Muscle of leg (tissue), 3 donors: ENCODE measurements at regions not wholly inside any gene's neighbourhood (a gene's known extent, or its start where the extent isn't known, plus 50 kb on each side); places are given as distances from the start of the nearest gene placed in this dataset.

Experiments used
- DNase-seq: peaks from one replicate; pipeline ENCODE4 v3.0.0; 2013
- H3K27ac ChIP-seq: one replicate; pipeline ENCODE4 v1.5.1; 2013; ENCODE audit warnings: mild to moderate bottlenecking, low read length, control low read depth
- H3K27me3 ChIP-seq: one replicate; pipeline ENCODE4 v1.6.1; 2013; ENCODE audit warnings: low read length; ENCODE audit not compliant: control insufficient read depth, insufficient read depth
- H3K36me3 ChIP-seq: one replicate; pipeline ENCODE4 v1.6.1; 2013; ENCODE audit warnings: low read length; ENCODE audit not compliant: control insufficient read depth, insufficient read depth
- H3K4me1 ChIP-seq: one replicate; pipeline ENCODE4 v1.6.1; 2013; ENCODE audit warnings: low read length; ENCODE audit not compliant: control insufficient read depth, insufficient read depth
- H3K4me3 ChIP-seq: one replicate; pipeline ENCODE4 v1.5.1; 2013; ENCODE audit warnings: low read length, control low read depth
- H3K9me3 ChIP-seq: replicated peaks from 2 replicates; pipeline ENCODE4 v1.6.1; 2013; ENCODE audit warnings: low read depth, low read length; ENCODE audit not compliant: control insufficient read depth
- WGBS: methylation state at CpG from one replicate; pipeline ENCODE4 v1.1.5; 2013; ENCODE audit warnings: missing lambda C conversion rate; ENCODE audit not compliant: insufficient coverage; 5-methylcytosine and 5-hydroxymethylcytosine counted together

DNA sequence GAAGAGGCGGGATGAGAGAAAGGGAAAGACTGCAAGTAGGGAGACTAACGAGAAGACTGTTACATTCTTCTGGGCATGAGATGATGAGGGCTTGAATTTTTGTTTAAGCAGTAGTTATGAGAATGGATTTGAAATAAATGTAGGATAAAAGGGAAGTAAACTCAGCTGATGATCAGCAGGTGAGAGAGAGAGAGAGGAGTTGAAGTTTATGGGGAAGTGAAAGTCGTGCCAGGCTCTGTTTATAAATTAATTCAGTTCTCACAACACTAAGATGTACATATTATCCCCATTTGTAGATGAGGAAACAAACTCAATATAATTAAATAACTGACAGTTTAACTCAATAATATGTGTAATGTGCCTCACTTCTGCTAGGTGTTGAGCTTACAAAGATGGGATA is 170.0 kb upstream of the RMST start:
- Histone ChIP-seq H3K4me1 (no peaks in the 10 kb centered on the region), H3K27me3 (no peaks in the 10 kb centered on the region), H3K27ac (no peak overlapping the region), H3K36me3 (no peaks in the 10 kb centered on the region), H3K4me3 (no peak overlapping the region), H3K9me3 (no peaks in the 10 kb centered on the region)
- DNase-seq: no peak
- WGBS: 76% methylated on average over 2 of the region's 3 CpGs

DNA sequence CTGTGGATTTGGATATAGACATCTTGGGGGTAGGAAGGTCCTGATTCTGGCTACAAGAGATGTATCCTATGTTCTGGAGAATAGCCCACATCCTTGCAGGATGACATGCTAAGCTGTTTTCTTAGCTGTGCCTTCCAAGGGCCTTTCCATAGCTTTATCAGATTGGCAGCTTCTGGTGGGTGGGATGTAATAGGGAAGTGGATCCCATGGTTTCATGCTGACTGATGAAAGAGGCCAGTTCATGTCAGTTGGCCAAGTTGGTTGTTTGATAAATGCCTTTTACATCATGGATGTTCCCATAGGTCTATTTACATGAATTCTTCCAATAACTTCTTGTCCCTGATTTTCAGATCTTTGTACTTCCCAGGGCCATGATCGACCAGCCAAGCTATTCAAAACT is 169.1 kb upstream of the RMST start:
- no peak overlapping the region for H3K27ac ChIP-seq
- 64% methylated on average over 1 of the region's 1 CpG for WGBS
- no peaks in the 10 kb centered on the region for H3K36me3 ChIP-seq

GRCh38 chr12:97299847-97300246 is 162.8 kb upstream of the RMST start:
- peaks cover 2% of the 10 kb centered on the region for H3K9me3 ChIP-seq
- 73% methylated on average over 2 of the region's 5 CpGs for WGBS
- no peak overlapping the region for H3K4me3 ChIP-seq
- no peak for DNase-seq
- H3K36me3 ChIP-seq: no peaks in the 10 kb centered on the region
- H3K27ac ChIP-seq: no peak overlapping the region
- H3K27me3 ChIP-seq: no peaks in the 10 kb centered on the region
- H3K4me1 ChIP-seq: no peaks in the 10 kb centered on the region

More for the DNA sequence above, 169.1 kb upstream of the RMST start:
- Histone ChIP-seq H3K9me3 (peaks cover 2% of the 10 kb centered on the region), H3K4me1 (no peaks in the 10 kb centered on the region), H3K27me3 (no peaks in the 10 kb centered on the region), H3K4me3 (no peak overlapping the region)
- DNase-seq: no peak

- Histone ChIP-seq H3K36me3 (no peaks in the 10 kb centered on the region), H3K4me1 (no peaks in the 10 kb centered on the region), H3K27ac (no peak overlapping the region), H3K4me3 (no peak overlapping the region), H3K27me3 (no peaks in the 10 kb centered on the region), H3K9me3 (peaks cover 2% of the 10 kb centered on the region)
- 83% methylated on average over 1 of the region's 5 CpGs for WGBS
- DNase-seq: no peak
Observed at GRCh38 chr12:97300431-97300830, 162.2 kb upstream of the RMST start.

DNA sequence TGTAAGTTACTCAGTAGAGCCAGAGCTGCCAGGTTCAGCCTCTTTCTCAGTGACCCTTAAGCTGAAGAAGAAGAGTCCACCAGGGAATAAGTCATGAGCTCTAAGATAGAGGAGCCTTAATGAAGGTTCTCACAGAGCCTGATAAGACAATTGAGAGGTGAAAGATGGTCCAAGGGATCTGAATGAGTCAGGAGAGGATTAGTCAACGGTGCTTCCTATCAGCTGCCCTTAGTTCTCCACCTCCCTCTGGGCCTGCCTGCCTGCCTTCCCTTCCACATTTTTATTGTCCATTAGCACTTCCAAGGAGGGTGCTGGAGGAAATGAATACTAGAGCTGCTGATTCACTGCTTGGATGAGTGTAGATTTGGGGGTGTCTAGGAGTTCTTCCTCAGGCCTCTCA is 161.7 kb upstream of the RMST start:
- Histone ChIP-seq H3K9me3 (peaks cover 2% of the 10 kb centered on the region), H3K4me3 (no peak overlapping the region), H3K27me3 (no peaks in the 10 kb centered on the region), H3K4me1 (no peaks in the 10 kb centered on the region), H3K36me3 (no peaks in the 10 kb centered on the region), H3K27ac (no peak overlapping the region)
- DNase-seq: no peak
- no CpG with 5 or more reads among the region's 1 CpG for WGBS

- WGBS: 78% methylated on average over 1 of the region's 3 CpGs
- Histone ChIP-seq H3K36me3 (no peaks in the 10 kb centered on the region), H3K27ac (no peak overlapping the region), H3K4me1 (no peaks in the 10 kb centered on the region), H3K9me3 (peaks cover 2% of the 10 kb centered on the region), H3K27me3 (no peaks in the 10 kb centered on the region), H3K4me3 (no peak overlapping the region)
- no peak for DNase-seq
Observed at GRCh38 chr12:97301576-97301975, 161.0 kb upstream of the RMST start.

- H3K36me3 ChIP-seq: no peaks in the 10 kb centered on the region
- DNase-seq: no peak
- H3K4me3 ChIP-seq: no peak overlapping the region
- H3K4me1 ChIP-seq: no peaks in the 10 kb centered on the region
- no peaks in the 10 kb centered on the region for H3K27me3 ChIP-seq
- H3K9me3 ChIP-seq: no peaks in the 10 kb centered on the region
- H3K27ac ChIP-seq: no peak overlapping the region
- 33% methylated on average over 1 of the region's 4 CpGs for WGBS
Observed at GRCh38 chr12:97305651-97306050, 157.0 kb upstream of the RMST start.

GRCh38 chr12:97306147-97306546 is 156.5 kb upstream of the RMST start:
- no peaks in the 10 kb centered on the region for H3K36me3 ChIP-seq
- no peak overlapping the region for H3K27ac ChIP-seq
- H3K9me3 ChIP-seq: no peaks in the 10 kb centered on the region
- H3K4me3 ChIP-seq: no peak overlapping the region
- H3K27me3 ChIP-seq: no peaks in the 10 kb centered on the region
- no peaks in the 10 kb centered on the region for H3K4me1 ChIP-seq
- no CpG with 5 or more reads among the region's 3 CpGs for WGBS
- DNase-seq: peak; percentile 34

DNA sequence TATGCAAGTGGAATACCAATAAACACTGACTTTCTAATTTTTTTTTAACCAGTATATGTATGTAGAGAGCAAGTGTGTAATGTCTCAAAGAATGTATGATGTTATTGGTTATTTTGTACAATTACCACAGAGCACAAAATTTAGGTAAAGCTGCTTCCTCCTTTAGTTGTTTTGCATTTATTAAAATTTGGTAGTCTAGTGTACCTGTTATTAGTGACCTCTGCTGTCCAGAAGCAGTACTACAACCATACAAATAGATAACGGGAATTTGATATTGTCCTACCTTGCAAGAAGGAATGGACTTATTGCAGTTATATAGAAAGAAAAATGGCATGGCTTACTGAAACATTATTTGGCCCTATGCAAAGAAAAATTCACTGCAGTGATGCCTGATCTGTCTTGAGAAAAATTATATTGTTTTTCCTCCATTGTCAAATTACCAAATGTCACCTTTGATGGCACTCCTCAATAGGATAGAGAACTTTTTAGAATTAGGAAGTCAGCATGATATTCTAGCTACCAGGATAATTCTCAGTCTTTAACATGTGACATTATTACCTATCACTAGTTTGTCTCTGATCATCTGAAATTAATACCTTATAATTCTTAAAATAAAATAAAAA is 153.9 kb upstream of the RMST start:
- Histone ChIP-seq H3K27me3 (no peaks in the 10 kb centered on the region), H3K9me3 (no peaks in the 10 kb centered on the region), H3K27ac (no peak overlapping the region), H3K36me3 (no peaks in the 10 kb centered on the region), H3K4me3 (no peak overlapping the region), H3K4me1 (no peaks in the 10 kb centered on the region)
- DNase-seq: peak; percentile 65
- WGBS: no CpG with 5 or more reads among the region's 1 CpG

DNA sequence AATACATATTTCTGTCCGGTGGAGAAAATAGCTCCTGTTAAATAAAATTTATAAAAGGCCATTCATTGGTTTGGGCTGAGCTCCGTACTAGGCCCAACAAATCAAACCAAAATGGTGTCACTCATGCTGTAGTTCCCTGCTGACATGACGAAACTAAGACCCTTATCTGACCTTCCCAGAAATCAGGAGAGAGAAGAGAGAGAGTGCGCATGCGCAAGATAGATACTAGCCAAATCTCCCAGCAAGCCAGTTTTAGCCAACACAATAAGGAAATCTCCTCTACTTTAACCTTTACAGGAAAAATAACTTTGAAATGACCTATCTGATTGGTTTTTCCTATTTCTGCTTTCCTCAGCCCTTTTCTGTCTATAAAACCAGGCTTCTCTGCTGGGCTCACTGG is 152.7 kb upstream of the RMST start:
- H3K36me3 ChIP-seq: no peaks in the 10 kb centered on the region
- H3K27ac ChIP-seq: no peak overlapping the region
- no peaks in the 10 kb centered on the region for H3K4me1 ChIP-seq
- no peak for DNase-seq
- no peaks in the 10 kb centered on the region for H3K27me3 ChIP-seq
- no peak overlapping the region for H3K4me3 ChIP-seq
- 72% methylated on average over 2 of the region's 5 CpGs for WGBS
- no peaks in the 10 kb centered on the region for H3K9me3 ChIP-seq

- no CpG with 5 or more reads among the region's 3 CpGs for whole genome bisulfite sequencing
- H3K9me3 ChIP-seq: no peaks in the 10 kb centered on the region
- H3K27me3 ChIP-seq: no peaks in the 10 kb centered on the region
- no peaks in the 10 kb centered on the region for H3K4me1 ChIP-seq
- no peaks in the 10 kb centered on the region for H3K36me3 ChIP-seq
- DNase-seq: no peak
- no peak overlapping the region for H3K4me3 ChIP-seq
- H3K27ac ChIP-seq: no peak overlapping the region
Observed at GRCh38 chr12:97312570-97313135, 150.0 kb upstream of the RMST start.
